ENCODE measurements at regions not wholly inside any gene's neighbourhood (a gene's known extent, or its start where the extent isn't known, plus 50 kb on each side); places are given as distances from the start of the nearest gene placed in this dataset.

DNA sequence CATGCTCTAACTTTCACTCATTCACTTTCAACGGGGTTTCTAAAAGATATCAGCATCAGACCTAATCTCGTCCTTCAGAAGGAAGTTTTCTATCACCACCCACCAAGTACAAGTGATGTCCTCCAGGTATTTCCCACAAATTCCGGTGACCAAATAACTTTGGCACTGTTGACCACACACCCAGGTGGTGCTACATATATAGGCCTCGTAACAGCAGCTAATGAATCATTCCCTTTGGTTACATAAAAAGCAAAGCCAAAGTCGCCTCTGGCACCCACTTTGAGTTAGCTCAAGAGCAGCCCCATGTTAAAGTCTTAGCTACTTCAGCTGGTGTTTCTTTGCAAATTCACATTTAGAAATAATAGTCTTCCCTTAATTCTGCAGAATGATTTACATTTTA is 138.2 kb upstream of the OSR1 start:
- Histone ChIP-seq H2BK5ac (ENCODE audit: insufficient read length, low read length) (no peak overlapping the region), H4K8ac (replicated peaks; ENCODE audit: insufficient read length, low read depth, low read length) (no peak overlapping the region), H3K4ac (ENCODE audit: low read depth, low read length) (no peak overlapping the region), H2BK20ac (ENCODE audit: low read depth, low read length, poor library complexity, severe bottlenecking) (no peak overlapping the region), H3K27me3 (ENCODE audit: insufficient read depth, low read length) (no peaks in the 10 kb centered on the region), H3K23ac (ENCODE audit: insufficient read length, low read depth, low read length) (no peak overlapping the region), H3K9ac (ENCODE audit: extremely low read depth, insufficient read length, low read length) (no peak overlapping the region), H3K23me2 (ENCODE audit: insufficient read length, low read depth, low read length, poor library complexity, severe bottlenecking) (no peaks in the 10 kb centered on the region), H3K9me3 (ENCODE audit: control insufficient read depth, low read depth, low read length) (no peaks in the 10 kb centered on the region), H3K4me2 (ENCODE audit: insufficient read depth, insufficient read length, low read length) (no peak overlapping the region), H2BK120ac (ENCODE audit: low read depth, low read length, poor library complexity, severe bottlenecking) (no peak overlapping the region), H3T11ph (ENCODE audit: low read length) (no peak overlapping the region), H4K20me1 (ENCODE audit: control insufficient read depth, insufficient read depth, insufficient read length) (no peaks in the 10 kb centered on the region), H3K18ac (ENCODE audit: insufficient read length, low read depth, low read length) (no peak overlapping the region), H2AK5ac (ENCODE audit: insufficient read length, low read length) (no peak overlapping the region), H4K5ac (ENCODE audit: insufficient read length, low read depth, low read length) (no peak overlapping the region), H2BK15ac (ENCODE audit: low read depth, low read length) (no peak overlapping the region), H3K4me1 (ENCODE audit: insufficient read depth, low read length) (no peaks in the 10 kb centered on the region), H2AFZ (ENCODE audit: low read length) (no peak overlapping the region), H3K27ac (ENCODE audit: insufficient read length, low read depth, low read length) (no peak overlapping the region), H3K79me2 (ENCODE audit: insufficient read depth, low read length) (no peaks in the 10 kb centered on the region; the same call in 1 of the 2 replicates), H3K79me1 (ENCODE audit: insufficient read depth, low read depth, low read length, poor library complexity, severe bottlenecking) (no peaks in the 10 kb centered on the region), H3K56ac (ENCODE audit: insufficient read length, low read depth, low read length) (no peak overlapping the region), H4K91ac (ENCODE audit: insufficient read length, low read depth, low read length) (no peak overlapping the region), H2BK12ac (ENCODE audit: insufficient read length, low read depth, low read length) (no peak overlapping the region), H3K14ac (ENCODE audit: insufficient read depth, low read length) (no peak overlapping the region)
- H3K36me3 Mint-ChIP-seq (ENCODE audit: insufficient read depth in 1 of 3, low read depth in 3 of 3), result no peaks in the 10 kb centered on the region
- H3K4me3 Mint-ChIP-seq, result no peak overlapping the region
- H3K9me3 Mint-ChIP-seq, result no peaks in the 10 kb centered on the region
- no peak overlapping the region for H3K27ac Mint-ChIP-seq
- TF ChIP-seq CTCF (conservative IDR thresholded peaks at IDR 0.05), result no peak
- no peaks in the 10 kb centered on the region; the same call in 1 of the 2 replicates for H3K27me3 Mint-ChIP-seq (ENCODE audit: low read depth)
- no CpG with 5 or more reads among the region's 5 CpGs for WGBS (ENCODE audit: extremely low coverage, insufficient read length, low lambda C conversion rate)
- DNase-seq, result no peak
- H3K4me1 Mint-ChIP-seq, result no peaks in the 10 kb centered on the region

All from H9 (cell line).